ENCODE measurements at regions not wholly inside any gene's neighbourhood (a gene's known extent, or its start where the extent isn't known, plus 50 kb on each side); places are given as distances from the start of the nearest gene placed in this dataset.

- no peak for DNase-seq
- Histone ChIP-seq H3K36me3 (no peaks in the 10 kb centered on the region), H3K9me3 (replicated peaks) (no peaks in the 10 kb centered on the region), H3K27ac (replicated peaks) (no peak overlapping the region), H3K4me1 (peaks cover 4% of the 10 kb centered on the region), H3K4me3 (no peak overlapping the region), H3K27me3 (ENCODE audit: low read depth) (no peaks in the 10 kb centered on the region)
- no peak for TF ChIP-seq CTCF (IDR thresholded peaks at IDR 0.05; ENCODE audit: borderline replicate concordance)
- intact Hi-C loops (cut with micrococcal nuclease), result no loop called here
Observed at GRCh38 chr6:113744861-113745260, 112.3 kb upstream of the MARCKS start.

- Histone ChIP-seq H3K4me1 (no peaks in the 10 kb centered on the region), H3K4me3 (no peak overlapping the region), H3K36me3 (no peaks in the 10 kb centered on the region), H3K27ac (replicated peaks) (no peak overlapping the region), H3K9me3 (replicated peaks) (peaks cover 6% of the 10 kb centered on the region), H3K27me3 (ENCODE audit: low read depth) (no peaks in the 10 kb centered on the region)
- intact Hi-C loops (cut with micrococcal nuclease), result no loop called here
- no peak for TF ChIP-seq CTCF (IDR thresholded peaks at IDR 0.05; ENCODE audit: borderline replicate concordance)
- no peak for DNase-seq
Observed at GRCh38 chr6:113750151-113750855, 106.8 kb upstream of the MARCKS start.

GRCh38 chr6:113754291-113754690 lies 102.9 kb upstream of the MARCKS start:
- intact Hi-C loops (cut with micrococcal nuclease), result no loop called here
- TF ChIP-seq CTCF (IDR thresholded peaks at IDR 0.05; ENCODE audit: borderline replicate concordance), result no peak
- H3K4me1 ChIP-seq, result no peaks in the 10 kb centered on the region
- H3K36me3 ChIP-seq, result no peaks in the 10 kb centered on the region
- no peak overlapping the region for H3K4me3 ChIP-seq
- no peak overlapping the region for H3K27ac ChIP-seq (replicated peaks)
- no peaks in the 10 kb centered on the region for H3K27me3 ChIP-seq (ENCODE audit: low read depth)
- peaks cover 6% of the 10 kb centered on the region for H3K9me3 ChIP-seq (replicated peaks)
- DNase-seq, result no peak

- Histone ChIP-seq H3K4me1 (no peaks in the 10 kb centered on the region), H3K36me3 (no peaks in the 10 kb centered on the region), H3K9me3 (replicated peaks) (peaks cover 6% of the 10 kb centered on the region), H3K4me3 (no peak overlapping the region), H3K27me3 (ENCODE audit: low read depth) (no peaks in the 10 kb centered on the region), H3K27ac (replicated peaks) (no peak overlapping the region)
- no peak for TF ChIP-seq CTCF (IDR thresholded peaks at IDR 0.05; ENCODE audit: borderline replicate concordance)
- DNase-seq, result no peak
- intact Hi-C loops (cut with micrococcal nuclease), result no loop called here
Observed at GRCh38 chr6:113755449-113756289, 101.5 kb upstream of the MARCKS start.

- no peaks in the 10 kb centered on the region for H3K27me3 ChIP-seq (ENCODE audit: low read depth)
- no peaks in the 10 kb centered on the region for H3K4me1 ChIP-seq
- H3K27ac ChIP-seq (replicated peaks), result no peak overlapping the region
- H3K4me3 ChIP-seq, result no peak overlapping the region
- no peak for TF ChIP-seq CTCF (IDR thresholded peaks at IDR 0.05; ENCODE audit: borderline replicate concordance)
- intact Hi-C loops (cut with micrococcal nuclease), result no loop called here
- no peak for DNase-seq
- peaks cover 6% of the 10 kb centered on the region for H3K9me3 ChIP-seq (replicated peaks)
- H3K36me3 ChIP-seq, result no peaks in the 10 kb centered on the region
Observed at GRCh38 chr6:113756290-113756665, 100.9 kb upstream of the MARCKS start.

Measured in left ventricle myocardium inferior (tissue), 1 donor.